ENCODE measurements at regions not wholly inside any gene's neighbourhood (a gene's known extent, or its start where the extent isn't known, plus 50 kb on each side); places are given as distances from the start of the nearest gene placed in this dataset.

GRCh38 chr12:84760091-84760865 lies 152.3 kb downstream of the SLC6A15 start:
- Histone ChIP-seq H4K20me1 (ENCODE audit: insufficient read depth, low read length) (no peaks in the 10 kb centered on the region), H3K27ac (ENCODE audit: low read depth in 1 of 2, low read length in 2 of 2) (no peak overlapping the region), H3K9me3 (replicated peaks in 1 of 2; ENCODE audit: control insufficient read depth in 1 of 2, insufficient read depth in 1 of 2, low read length in 2 of 2) (no peaks in the 10 kb centered on the region), H3K4me3 (replicated peaks in 1 of 3; ENCODE audit: low read depth in 2 of 3, low read length in 3 of 3) (no peak overlapping the region), H2AFZ (ENCODE audit: insufficient read depth, low read depth, low read length, poor library complexity, severe bottlenecking) (no peak overlapping the region), H3K79me2 (ENCODE audit: insufficient read depth, low read length) (no peaks in the 10 kb centered on the region), H3K9ac (ENCODE audit: insufficient read depth, low read length, poor library complexity, severe bottlenecking) (no peak overlapping the region), H3K4me2 (replicated peaks; ENCODE audit: extremely low read depth, low read length, poor library complexity, severe bottlenecking) (no peak overlapping the region), H3K27me3 (ENCODE audit: control insufficient read depth in 2 of 2, insufficient read depth in 2 of 2, low read length in 2 of 2) (no peaks in the 10 kb centered on the region), H3K4me1 (ENCODE audit: control insufficient read depth in 1 of 2, insufficient read depth in 2 of 2, low read length in 2 of 2) (no peaks in the 10 kb centered on the region), H3K36me3 (replicated peaks in 1 of 2; ENCODE audit: control insufficient read depth in 1 of 2, insufficient read depth in 2 of 2, low read length in 2 of 2) (no peaks in the 10 kb centered on the region)
- Mint-ChIP-seq H3K9me3 (peaks cover 0 to 2% (median 0%) of the 10 kb centered on the region in 7 donors), H3K4me1 (no peaks in the 10 kb centered on the region), H3K36me3 (no peaks in the 10 kb centered on the region), H3K4me3 (no peak overlapping the region), H3K27ac (no peak overlapping the region), H3K27me3 (ENCODE audit: low read depth in 3 of 3) (peaks cover 0 to 2% (median 1%) of the 10 kb centered on the region in 3 donors)
- intact Hi-C loops (cut with micrococcal nuclease) = no loop called here
- DNase-seq = no peak
- WGBS (ENCODE audit: insufficient coverage) = no CpG with 5 or more reads among the region's 2 CpGs
- no peak for TF ChIP-seq CTCF (IDR thresholded peaks at IDR 0.05)

- 83% methylated on average over 1 of the region's 1 CpG for WGBS (ENCODE audit: insufficient coverage)
- peaks cover 0 to 2% (median 0%) of the 10 kb centered on the region in 7 donors for H3K9me3 Mint-ChIP-seq
- intact Hi-C loops (cut with micrococcal nuclease) = no loop called here
- no peak overlapping the region for H3K9ac ChIP-seq (ENCODE audit: insufficient read depth, low read length, poor library complexity, severe bottlenecking)
- H3K4me3 Mint-ChIP-seq = no peak overlapping the region
- H3K27ac ChIP-seq (ENCODE audit: low read depth in 1 of 2, low read length in 2 of 2) = no peak overlapping the region
- no peaks in the 10 kb centered on the region for H3K36me3 ChIP-seq (replicated peaks in 1 of 2; ENCODE audit: control insufficient read depth in 1 of 2, insufficient read depth in 2 of 2, low read length in 2 of 2)
- H3K4me3 ChIP-seq (replicated peaks in 1 of 3; ENCODE audit: low read depth in 2 of 3, low read length in 3 of 3) = no peak overlapping the region
- no peaks in the 10 kb centered on the region for H3K4me1 ChIP-seq (ENCODE audit: control insufficient read depth in 1 of 2, insufficient read depth in 2 of 2, low read length in 2 of 2)
- H4K20me1 ChIP-seq (ENCODE audit: insufficient read depth, low read length) = no peaks in the 10 kb centered on the region
- no peaks in the 10 kb centered on the region for H3K36me3 Mint-ChIP-seq
- H2AFZ ChIP-seq (ENCODE audit: insufficient read depth, low read depth, low read length, poor library complexity, severe bottlenecking) = no peak overlapping the region
- no peaks in the 10 kb centered on the region for H3K79me2 ChIP-seq (ENCODE audit: insufficient read depth, low read length)
- H3K4me1 Mint-ChIP-seq = no peaks in the 10 kb centered on the region
- no peak for DNase-seq
- peaks cover 0 to 2% (median 1%) of the 10 kb centered on the region in 3 donors for H3K27me3 Mint-ChIP-seq (ENCODE audit: low read depth in 3 of 3)
- TF ChIP-seq CTCF (IDR thresholded peaks at IDR 0.05) = no peak
- H3K4me2 ChIP-seq (replicated peaks; ENCODE audit: extremely low read depth, low read length, poor library complexity, severe bottlenecking) = no peak overlapping the region
- no peak overlapping the region for H3K27ac Mint-ChIP-seq
- H3K27me3 ChIP-seq (ENCODE audit: control insufficient read depth in 2 of 2, insufficient read depth in 2 of 2, low read length in 2 of 2) = no peaks in the 10 kb centered on the region
- H3K9me3 ChIP-seq (replicated peaks in 1 of 2; ENCODE audit: control insufficient read depth in 1 of 2, insufficient read depth in 1 of 2, low read length in 2 of 2) = no peaks in the 10 kb centered on the region
Measured at GRCh38 chr12:84757978-84758377, 154.6 kb downstream of the SLC6A15 start.

Data from CD14-positive monocyte (primary cell).